ENCODE measurements at regions not wholly inside any gene's neighbourhood (a gene's known extent, or its start where the extent isn't known, plus 50 kb on each side); places are given as distances from the start of the nearest gene placed in this dataset.

- no peaks in the 10 kb centered on the region for H3K36me3 ChIP-seq
- intact Hi-C loops (cut with micrococcal nuclease): no loop called here
- no peak overlapping the region for H3K27ac ChIP-seq (replicated peaks)
- no peak overlapping the region for H3K4me3 ChIP-seq
- peaks cover 3% of the 10 kb centered on the region for H3K4me1 ChIP-seq
- no peak for TF ChIP-seq CTCF (IDR thresholded peaks at IDR 0.05; ENCODE audit: borderline replicate concordance)
- H3K9me3 ChIP-seq (replicated peaks): no peaks in the 10 kb centered on the region
- no peaks in the 10 kb centered on the region for H3K27me3 ChIP-seq (ENCODE audit: low read depth)
- no peak for DNase-seq
Measured at GRCh38 chr3:18282507-18282906, 142.6 kb downstream of the SATB1 start.

GRCh38 chr3:18279226-18279737 lies 145.9 kb downstream of the SATB1 start:
- Histone ChIP-seq H3K36me3 (no peaks in the 10 kb centered on the region), H3K27me3 (ENCODE audit: low read depth) (no peaks in the 10 kb centered on the region), H3K4me1 (peaks cover 3% of the 10 kb centered on the region), H3K9me3 (replicated peaks) (no peaks in the 10 kb centered on the region), H3K27ac (replicated peaks) (no peak overlapping the region), H3K4me3 (no peak overlapping the region)
- DNase-seq: no peak
- intact Hi-C loops (cut with micrococcal nuclease): loop anchor here (5.0 kb wide), 1 partner anchor 362 kb away; no protein-coding TSS in a partner anchor
- no peak for TF ChIP-seq CTCF (IDR thresholded peaks at IDR 0.05; ENCODE audit: borderline replicate concordance)

- no peaks in the 10 kb centered on the region for H3K36me3 ChIP-seq
- no peaks in the 10 kb centered on the region for H3K27me3 ChIP-seq (ENCODE audit: low read depth)
- peaks cover 4% of the 10 kb centered on the region for H3K9me3 ChIP-seq (replicated peaks)
- H3K4me1 ChIP-seq: no peaks in the 10 kb centered on the region
- TF ChIP-seq CTCF (IDR thresholded peaks at IDR 0.05; ENCODE audit: borderline replicate concordance): no peak
- H3K27ac ChIP-seq (replicated peaks): no peak overlapping the region
- intact Hi-C loops (cut with micrococcal nuclease): no loop called here
- DNase-seq: no peak
- H3K4me3 ChIP-seq: no peak overlapping the region
Measured at GRCh38 chr3:18264853-18265252, 160.3 kb downstream of the SATB1 start.

- Histone ChIP-seq H3K4me3 (no peak overlapping the region), H3K9me3 (replicated peaks) (peaks cover 4% of the 10 kb centered on the region), H3K36me3 (no peaks in the 10 kb centered on the region), H3K4me1 (no peaks in the 10 kb centered on the region), H3K27me3 (ENCODE audit: low read depth) (no peaks in the 10 kb centered on the region), H3K27ac (replicated peaks) (no peak overlapping the region)
- DNase-seq: no peak
- TF ChIP-seq CTCF (IDR thresholded peaks at IDR 0.05; ENCODE audit: borderline replicate concordance): no peak
- intact Hi-C loops (cut with micrococcal nuclease): no loop called here
Measured at GRCh38 chr3:18264361-18264760, 160.8 kb downstream of the SATB1 start.

- H3K27ac ChIP-seq (replicated peaks): no peak overlapping the region
- intact Hi-C loops (cut with micrococcal nuclease): no loop called here
- H3K36me3 ChIP-seq: no peaks in the 10 kb centered on the region
- H3K4me1 ChIP-seq: no peaks in the 10 kb centered on the region
- TF ChIP-seq CTCF (IDR thresholded peaks at IDR 0.05; ENCODE audit: borderline replicate concordance): no peak
- no peaks in the 10 kb centered on the region for H3K27me3 ChIP-seq (ENCODE audit: low read depth)
- H3K4me3 ChIP-seq: no peak overlapping the region
- H3K9me3 ChIP-seq (replicated peaks): peaks cover 4% of the 10 kb centered on the region
- no peak for DNase-seq
Measured at GRCh38 chr3:18258492-18258891, 166.6 kb downstream of the SATB1 start.
